Loucy (cell line): ENCODE measurements at regions not wholly inside any gene's neighbourhood (a gene's known extent, or its start where the extent isn't known, plus 50 kb on each side); places are given as distances from the start of the nearest gene placed in this dataset.

Source experiments
- CTCF ChIP-seq: fragments of 200-600 bp; sonication (generic); conservative IDR thresholded peaks from 2 replicates; pipeline ENCODE4 v1.5.1; 2014; ENCODE audit warnings: mild to moderate bottlenecking, antibody characterized with exemption, low read length
- EZH2phosphoT487 ChIP-seq: fragments of 200-600 bp; IDR thresholded peaks from 2 replicates; pipeline ENCODE4 v1.6.1; 2018; ENCODE audit warnings: antibody characterized with exemption, mild to moderate bottlenecking, moderate library complexity, borderline replicate concordance

GRCh38 chr3:64349551-64349950 lies 124.3 kb upstream of the PRICKLE2 start:
- TF ChIP-seq EZH2phosphoT487 (no peak), CTCF (no peak)
